NCI-H2227 (cell line): ENCODE measurements at regions not wholly inside any gene's neighbourhood (a gene's known extent, or its start where the extent isn't known, plus 50 kb on each side); places are given as distances from the start of the nearest gene placed in this dataset.
"Not testable (repeated sequence)": the region's sequence is repeated elsewhere in the genome, so short reads cannot be mapped to it uniquely, and the experiment has no call there.

ENCODE experiments used
- DNase-seq: peaks from one replicate; lab custom pipeline; 2025; ENCODE audit not compliant: unreplicated experiment; lab: John Stamatoyannopoulos, UW

DNA sequence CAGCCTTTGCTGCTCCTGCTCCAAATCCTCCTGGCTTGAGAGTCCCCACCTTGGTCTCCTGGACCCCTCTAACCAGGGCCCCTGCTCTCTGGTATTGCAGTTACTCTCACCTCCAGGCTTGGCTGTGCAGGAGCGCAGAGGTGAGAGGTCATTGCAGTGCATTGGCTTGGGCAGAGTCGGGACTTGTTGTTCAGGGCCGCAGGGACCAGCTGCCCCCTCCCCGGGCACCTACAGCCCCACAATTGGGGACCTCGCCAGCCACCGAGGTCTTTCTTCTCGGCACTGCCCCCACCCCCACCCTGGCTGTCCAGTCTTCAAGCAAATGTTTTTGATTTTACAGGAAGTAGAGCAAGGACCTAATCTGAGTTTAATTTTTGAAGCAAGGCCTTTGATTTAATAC, 65.5 kb upstream of the FGF3 start:
- no peak for DNase-seq

DNA sequence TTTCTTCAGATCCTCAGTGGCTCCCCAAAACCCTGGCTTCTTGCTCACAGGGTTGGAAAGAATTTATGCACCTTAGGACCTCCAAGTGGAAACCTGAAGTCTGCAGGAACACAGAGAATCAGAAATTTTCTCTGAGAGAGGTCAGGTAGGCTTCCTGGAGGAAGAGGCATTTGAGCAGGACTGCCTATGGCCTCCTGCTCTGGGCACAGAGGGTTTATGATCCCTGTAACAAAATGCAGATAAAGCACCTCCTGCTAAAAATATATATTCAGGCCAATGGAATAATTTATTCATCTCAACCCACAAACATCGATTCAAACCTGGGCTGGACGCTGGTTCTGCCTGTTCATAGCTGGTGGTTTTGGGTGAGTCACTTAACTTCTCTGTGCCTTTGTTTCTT, 68.1 kb upstream of the FGF3 start:
- DNase-seq, result no peak

DNA sequence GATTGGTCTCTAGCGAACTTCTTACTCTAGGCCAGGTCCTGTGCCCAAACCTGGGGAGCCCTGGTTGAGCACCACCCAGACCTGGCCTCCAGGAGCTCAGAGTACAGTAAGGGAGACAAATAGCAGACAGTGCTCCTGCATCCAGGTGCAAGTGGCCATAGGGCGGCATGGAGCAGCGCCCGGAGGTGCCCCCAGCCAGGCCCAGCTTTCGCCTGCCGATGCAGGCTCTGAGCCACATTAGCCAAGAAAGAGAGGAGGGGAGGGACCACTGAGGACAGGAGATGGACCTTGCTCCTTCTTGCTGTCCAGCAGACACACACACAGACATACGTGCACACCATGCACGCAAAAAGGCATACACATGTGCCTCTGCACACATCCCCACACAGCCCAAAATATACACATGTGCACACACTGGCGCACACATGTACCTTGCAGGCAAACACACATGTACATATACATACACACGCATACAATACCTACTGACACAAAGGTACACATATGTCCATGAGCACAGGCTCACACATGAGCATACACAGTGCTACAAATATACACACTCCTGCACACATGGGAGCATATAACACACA, 68.7 kb upstream of the FGF3 start:
- no peak for DNase-seq

DNA sequence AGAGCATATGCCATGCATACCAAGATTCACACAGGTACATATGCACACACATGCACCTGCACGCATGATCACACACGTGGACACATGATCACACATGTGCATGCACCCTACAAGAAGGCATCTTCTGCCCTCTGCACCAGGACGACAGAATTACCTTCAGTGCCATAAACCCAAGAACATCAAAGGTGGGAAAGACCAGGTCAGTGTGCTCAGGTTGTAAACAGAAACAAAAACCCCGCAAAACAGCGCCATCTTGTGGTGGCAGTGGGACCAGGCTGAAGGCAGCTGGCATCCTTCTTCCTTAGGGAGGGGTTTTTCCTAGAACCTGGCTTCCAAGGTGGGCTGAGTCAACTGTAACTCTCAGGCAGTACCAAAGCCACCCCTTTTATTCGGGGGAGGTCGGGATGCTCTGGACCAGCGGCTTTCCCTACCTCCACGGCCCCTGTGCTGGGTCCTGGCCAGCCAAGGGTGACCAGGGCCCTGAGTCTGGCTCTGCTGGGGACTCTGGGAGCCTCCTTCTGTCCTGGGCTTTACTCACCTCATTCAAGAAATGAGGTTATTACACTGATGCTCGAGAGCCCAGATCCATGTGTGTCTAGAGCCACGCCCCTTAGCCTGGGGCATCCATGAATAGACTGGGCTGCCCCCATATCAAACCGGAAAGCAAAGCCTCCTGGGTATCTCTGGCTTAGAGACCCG, 69.4 kb upstream of the FGF3 start:
- peak; percentile 79 for DNase-seq

DNA sequence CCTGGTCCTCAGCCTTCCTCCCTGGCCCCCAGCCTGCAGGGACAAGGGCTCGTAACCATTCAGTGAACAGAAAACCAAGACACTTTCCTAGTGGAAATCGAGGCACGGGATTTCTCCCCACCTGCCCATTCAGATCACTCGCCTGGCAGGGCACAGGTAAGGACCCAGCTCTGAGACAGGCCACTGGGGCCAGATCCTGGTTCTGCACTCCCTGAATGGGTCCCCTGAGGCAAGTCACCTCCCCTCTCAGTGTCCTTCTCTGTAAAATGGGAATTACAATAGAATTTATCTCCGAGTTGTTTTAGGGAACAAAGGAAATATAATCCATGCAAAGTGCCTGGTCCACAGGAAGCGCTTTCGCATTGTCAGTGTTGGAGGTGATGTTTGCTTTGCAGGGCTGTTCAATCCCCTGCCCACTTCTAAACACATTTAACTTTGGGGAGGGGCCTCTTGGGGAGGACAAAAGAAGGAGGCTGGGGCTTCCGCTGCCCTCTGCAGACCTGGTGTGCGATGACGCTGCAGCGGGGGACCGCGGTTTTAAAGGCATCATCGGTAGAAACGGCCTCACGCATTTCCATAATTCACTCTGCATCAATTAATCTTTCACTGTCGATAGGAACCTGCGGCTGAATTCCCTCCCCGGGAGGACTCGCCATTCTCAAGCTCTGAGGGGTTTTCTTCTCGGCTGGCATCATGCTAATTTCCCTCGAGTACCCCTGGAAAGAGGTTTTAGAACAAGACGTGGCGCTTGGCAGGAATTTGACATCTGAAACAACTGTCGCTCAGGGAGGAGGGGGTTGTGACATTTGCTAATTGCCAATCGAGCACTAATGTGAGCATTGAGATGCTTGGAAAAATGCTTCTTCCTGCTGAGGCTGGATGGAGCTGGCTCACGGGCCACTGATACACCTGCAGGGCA, 70.4 kb upstream of the FGF3 start:
- no peak for DNase-seq

DNA sequence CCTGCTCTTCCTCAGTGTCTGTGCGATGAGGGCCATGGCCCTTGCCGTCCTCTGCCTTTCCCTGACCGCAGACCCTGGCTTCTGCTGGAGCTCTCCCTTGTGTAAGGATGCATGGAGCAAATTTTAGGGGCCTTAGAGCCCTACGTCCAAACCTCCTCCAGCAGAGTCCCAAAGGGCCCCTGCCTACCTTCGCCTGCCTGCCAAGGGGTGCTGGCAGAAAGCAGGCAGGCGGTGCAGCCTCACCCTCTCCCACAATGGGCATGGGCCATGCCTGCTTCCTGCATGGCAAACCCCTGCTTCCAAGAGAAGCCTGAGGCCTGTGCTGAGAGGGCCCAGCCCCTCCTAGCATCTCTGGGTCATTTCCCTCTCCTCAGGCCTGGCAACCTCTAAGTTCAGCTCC, 71.3 kb upstream of the FGF3 start:
- no peak for DNase-seq

DNA sequence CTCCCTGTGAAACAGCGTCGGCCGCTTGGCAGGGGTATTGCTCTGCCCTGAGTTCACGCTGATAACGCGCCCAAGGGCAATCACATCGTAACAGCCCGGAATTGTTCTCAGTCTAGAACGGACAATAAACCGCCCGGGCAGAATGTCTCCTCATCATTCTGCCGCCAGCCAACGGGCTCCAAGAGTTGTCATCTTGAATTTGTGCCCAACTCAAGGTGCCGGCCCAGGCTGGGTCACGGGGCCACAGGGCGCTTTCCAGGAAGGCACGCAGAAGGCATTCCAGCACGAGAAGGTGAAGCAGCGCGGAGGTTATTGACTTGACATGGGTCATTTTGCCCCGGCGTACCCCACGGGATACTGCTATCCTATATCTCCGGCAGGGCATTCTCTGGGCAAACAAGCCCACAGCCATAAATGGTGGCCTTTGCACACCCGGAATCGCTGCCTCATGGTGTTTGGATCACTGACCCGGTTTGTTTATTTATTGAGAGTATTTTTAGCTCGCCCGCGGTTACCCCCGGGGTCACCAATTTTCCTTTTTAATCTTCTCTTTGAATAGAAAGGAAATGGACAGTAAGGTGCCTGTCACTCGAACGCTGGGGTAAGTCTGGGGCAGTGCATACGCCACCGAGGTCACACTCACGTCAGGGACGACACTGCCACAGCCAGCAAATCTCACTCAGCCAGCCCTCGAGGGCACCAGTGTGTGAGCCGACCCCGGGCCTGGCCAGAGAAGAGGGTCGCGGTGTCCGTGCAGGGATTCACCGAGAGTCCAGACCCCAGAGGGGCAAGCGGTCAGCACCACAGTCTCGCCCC, 72.4 kb upstream of the FGF3 start:
- DNase-seq, result no peak

DNA sequence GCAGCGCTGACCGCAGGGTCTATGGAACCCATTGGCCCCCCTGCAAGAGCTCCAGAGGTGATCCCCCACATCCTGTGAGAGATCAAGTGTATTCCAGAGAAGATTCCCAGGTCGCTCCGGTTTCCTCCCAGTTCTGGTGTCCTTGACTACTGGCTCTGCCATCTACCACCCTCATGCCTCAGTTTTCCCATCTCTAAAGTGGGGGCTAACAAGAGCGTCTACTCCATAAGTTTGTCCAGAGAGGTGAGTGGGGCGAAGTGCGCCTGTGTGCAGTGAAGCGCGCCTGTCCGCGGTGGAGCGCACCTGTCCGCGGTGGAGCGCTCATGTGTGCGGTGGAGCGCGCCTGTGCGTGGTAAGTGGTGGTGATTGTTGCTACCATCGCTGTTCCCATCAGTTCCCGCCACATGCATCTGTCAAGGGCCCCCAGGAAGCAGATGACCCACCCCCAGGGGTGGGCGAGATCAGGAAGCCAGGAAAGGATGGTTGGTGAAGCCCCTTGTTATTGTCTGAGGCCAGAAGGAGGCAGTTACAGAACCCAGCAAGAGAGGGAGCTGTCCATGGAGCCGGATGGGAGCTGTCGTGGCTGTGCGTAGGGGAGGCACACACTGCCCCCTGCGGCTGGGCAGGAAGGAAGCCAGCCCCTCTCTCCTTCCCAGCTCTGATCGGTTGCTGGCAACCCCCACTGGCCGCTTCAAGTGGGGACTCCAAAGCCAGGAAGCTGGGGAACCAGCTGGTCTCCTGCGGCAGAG, 73.2 kb upstream of the FGF3 start:
- no peak for DNase-seq

DNA sequence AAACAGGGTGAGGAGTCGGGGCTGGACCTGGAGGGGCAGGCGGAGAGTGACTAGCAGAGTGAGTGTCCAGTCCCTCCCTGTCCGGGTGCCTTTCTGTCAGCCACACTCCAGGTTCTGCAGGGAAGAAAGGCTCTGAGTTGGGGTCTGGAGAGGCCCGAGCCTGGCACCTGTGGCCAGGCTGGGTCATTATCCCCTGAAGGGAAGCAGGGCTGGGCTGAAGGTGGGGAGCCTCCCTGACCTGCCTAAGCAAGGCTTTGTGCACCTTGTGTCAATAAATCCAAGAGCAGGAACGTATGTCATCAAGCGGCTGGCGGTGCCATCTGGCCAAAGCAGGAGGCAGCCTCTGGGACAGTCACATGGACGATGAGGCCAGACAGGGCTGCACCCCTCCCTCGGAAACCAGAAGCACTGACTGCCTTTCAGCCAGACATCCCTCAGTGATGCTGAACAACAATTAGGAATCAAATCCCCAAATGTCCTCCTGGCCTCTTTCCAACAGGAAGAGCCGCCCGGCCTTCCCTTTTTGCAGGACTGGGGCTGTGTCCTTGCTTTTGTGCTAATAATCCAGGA, 73.9 kb upstream of the FGF3 start:
- DNase-seq, result no peak

DNA sequence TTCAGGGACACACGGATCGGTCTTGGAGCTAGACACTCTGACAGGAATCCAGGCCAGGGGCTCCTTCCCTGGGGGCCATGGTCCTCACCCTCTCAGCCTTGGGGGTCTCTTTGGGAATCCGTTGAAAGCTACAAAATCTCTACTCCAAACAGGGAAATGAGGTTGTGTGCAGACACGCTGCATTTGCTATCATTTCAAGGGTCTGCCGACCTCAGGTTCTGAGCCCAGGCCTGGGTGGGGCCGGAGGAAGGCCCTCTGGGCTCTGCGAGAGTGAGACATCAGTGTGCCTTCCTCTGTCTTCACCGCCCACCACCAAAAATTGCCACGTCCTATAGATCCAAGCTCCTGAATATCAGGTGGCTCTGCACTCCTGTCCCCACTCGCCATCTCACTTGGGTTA, 74.4 kb upstream of the FGF3 start:
- DNase-seq, result no peak

DNA sequence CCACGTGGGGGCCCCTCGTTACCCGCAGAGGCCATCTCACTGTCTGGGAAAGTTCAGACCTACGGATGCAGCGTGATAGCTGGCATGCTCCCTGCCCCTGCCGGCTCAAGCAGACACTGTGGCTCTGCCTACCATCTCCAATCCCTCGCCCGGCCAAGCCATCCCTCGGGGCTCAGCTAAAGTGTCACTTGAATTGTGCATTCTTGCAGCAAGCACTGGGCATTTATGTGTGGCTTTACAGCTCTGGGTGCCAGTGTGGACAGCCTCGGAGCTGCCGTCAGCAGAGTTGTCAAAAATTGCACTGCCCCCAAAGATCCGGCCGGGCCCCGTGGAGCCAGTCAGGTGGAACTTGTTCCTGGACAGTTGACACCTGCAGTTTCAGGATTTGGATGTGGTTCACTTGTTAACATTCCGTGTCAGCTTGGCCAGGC, 75.0 kb upstream of the FGF3 start:
- DNase-seq, result no peak

DNA sequence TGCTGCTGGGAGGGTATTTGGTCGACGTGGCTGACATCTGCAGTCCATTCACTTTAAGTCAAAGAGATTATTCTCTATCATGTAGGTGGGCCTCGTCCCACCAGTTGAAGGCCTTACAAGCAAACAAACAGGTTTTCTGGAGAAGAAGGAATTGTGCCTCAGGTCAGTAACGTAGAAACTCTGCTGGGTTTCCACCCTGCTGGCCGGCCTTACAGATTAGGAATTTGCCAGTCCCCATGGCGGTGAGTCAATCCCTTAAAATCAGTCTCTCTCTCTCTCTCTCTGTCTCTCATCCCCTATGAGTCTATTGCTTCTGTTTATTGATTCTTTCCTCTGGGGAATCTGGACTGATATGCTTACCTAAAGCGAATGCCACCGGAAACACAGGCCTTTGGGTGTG, 75.4 kb upstream of the FGF3 start:
- DNase-seq, result no peak

DNA sequence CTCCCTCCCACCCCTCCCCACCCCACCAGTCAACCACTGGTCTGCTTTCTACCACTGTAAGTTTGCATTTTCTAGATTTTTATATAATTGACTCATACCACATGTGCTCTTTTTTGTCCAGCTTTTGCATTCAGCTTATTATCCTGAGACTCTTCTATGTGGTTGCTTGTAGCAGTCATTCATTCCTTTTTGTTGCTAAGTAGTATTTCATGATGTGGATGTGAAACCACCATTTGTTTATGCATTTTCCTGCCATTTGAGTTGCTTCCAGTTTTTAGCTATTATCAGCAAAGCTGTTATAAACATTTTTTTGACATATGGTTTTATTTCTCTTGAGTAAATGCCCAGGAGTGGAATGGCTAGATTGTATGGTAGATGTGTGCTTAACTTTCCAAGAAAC, 77.0 kb upstream of the FGF3 start:
- DNase-seq, result no peak

DNA sequence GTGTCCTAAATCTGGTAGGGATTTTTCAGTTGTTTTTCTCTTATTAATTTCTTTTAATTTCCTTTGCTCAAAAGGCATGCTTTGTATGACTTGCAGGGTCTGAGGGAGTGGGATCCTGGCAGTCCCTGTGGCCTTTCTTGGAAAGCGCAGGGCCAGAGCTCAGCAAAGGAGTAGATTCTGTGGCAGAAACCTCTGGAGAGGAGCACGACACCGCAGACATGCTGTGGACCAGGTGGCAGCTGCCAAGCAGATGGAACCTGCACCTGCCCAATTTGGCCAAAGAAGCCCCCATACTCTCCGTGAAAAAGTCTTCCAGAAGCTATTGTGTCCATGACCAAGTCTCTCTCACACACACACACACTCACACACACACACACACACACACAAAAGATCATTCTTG, 78.9 kb upstream of the FGF3 start:
- no peak for DNase-seq

DNA sequence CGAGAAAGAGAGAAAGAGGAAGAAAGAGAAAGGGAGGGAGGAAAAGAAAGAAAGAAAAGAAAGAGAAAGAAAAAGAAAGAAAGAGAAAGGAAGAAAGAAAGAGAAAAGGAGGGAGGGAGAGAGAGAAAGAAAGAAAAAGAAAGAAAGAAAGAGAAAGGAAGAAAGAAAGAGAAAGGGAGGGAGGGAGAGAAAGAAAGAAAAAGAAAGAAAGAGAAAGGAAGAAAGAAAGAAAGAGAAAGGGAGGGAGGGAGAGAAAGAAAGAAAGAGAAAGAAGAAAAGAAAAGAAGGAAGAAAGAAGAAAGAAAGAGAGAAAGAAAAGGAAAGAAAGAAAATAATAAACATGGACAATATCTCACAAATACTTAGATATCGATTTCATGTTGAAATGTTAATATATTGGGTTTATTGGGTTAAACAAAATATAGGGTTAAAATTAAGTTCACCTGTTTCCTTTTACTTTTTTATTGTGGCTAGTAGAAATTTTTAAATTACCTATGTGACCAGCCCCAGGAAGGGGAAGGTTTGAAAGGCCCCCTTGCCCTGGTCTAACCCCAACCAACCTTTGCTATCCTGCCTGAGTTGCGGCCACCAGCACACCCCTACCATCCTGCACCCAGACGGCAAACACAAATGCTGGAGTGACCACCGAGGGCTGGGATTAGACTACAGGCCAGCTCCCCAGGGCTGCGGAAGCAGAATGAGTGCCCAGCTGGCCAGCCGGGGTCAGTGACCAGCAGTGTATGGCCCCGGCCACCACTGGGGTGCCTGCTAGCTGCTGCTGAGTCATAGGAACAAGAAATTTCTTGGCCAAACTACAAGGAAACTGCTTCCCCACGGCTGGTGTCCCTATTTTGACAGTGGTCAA, 81.0 kb upstream of the FGF3 start:
- no peak for DNase-seq

DNA sequence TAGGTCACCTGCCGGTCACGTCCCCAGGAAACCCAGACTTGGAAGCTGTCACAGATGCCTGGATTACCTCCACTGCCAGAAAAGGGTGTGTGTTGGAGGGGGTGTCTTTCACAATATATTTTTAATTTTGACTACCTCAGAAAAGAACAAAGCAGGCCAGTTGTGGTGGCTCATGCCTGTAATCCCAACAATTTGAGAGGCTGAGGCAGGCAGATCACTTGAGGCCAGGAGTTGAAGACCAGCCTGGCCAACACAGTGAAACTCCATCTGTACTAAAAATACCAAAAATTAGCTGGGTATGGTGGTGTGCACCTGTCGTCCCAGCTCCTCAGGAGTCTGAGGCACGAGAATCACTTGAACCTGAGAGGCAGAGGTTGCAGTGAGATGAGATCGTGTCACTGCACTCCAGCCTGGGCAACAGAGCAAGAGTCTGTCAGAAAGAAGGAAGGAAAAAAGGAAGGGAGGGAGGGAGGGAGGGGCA, 81.6 kb upstream of the FGF3 start:
- not testable (repeated sequence) for DNase-seq

DNA sequence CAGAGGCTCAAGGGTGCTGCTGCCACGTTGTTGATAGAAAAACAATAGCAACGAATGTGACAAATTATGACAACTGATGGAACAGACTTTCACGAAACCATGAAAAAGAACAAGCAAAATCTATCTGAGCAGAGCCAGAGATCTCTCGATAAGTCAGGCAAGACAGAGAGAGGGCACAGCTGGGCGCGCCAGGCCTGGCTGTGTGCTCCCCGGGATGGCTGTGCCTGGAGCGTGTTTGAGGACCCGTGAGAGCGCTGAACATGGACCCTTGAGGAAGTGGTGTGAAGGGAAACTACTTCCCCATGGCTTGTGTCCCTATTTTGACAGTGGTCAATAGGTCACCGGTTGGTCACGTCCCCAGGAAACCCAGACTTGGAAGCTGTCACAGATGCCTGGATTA, 83.1 kb upstream of the FGF3 start:
- DNase-seq, result no peak

DNA sequence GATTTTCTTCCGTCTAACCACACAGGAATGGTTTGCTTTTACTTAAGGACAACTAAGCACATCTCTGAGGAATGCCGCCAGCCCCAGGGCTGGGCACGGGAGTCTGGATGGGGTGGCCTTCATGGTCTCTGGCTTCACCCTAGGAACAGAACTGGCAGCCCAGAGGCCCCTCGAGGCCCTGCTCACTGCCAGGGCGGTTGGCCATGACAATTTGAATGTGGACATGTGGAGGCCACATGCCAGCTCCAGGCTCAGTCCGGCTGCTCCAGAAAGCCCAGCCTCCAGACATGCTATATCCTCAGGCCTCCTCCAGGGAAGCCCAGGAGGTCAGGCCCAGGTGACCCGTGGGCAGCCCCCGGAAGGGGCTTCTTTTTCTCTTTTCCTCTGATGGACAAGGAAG, 84.0 kb upstream of the FGF3 start:
- no peak for DNase-seq
